CD1c-positive myeloid dendritic cell (primary cell): ENCODE measurements at regions not wholly inside any gene's neighbourhood (a gene's known extent, or its start where the extent isn't known, plus 50 kb on each side); places are given as distances from the start of the nearest gene placed in this dataset.

Experiments
- DNase-seq: peaks from one replicate; pipeline ENCODE4 v3.0.0-alpha.2; 2016; ENCODE audit errors: extremely low spot score

GRCh38 chr2:45068571-45069140 lies 59.4 kb upstream of the SIX2 start:
- no peak for DNase-seq

- DNase-seq, result no peak
Measured at GRCh38 chr2:45067859-45068570, 58.8 kb upstream of the SIX2 start.
